H1 (cell line): ENCODE measurements at regions not wholly inside any gene's neighbourhood (a gene's known extent, or its start where the extent isn't known, plus 50 kb on each side); places are given as distances from the start of the nearest gene placed in this dataset.

ENCODE experiments used
- CTCF ChIA-PET: fragments of 300-600 bp; sonication (Branson Sonifier 250); formaldehyde crosslinking; loops from one replicate; lab custom pipeline; 2021; ENCODE audit not compliant: partially characterized antibody; lab: Charles Lee
- POLR2A ChIA-PET: fragments of 300-600 bp; sonication (Branson Sonifier 250); formaldehyde crosslinking; loops from one replicate; lab custom pipeline; 2021; ENCODE audit warnings: inconsistent platforms; ENCODE audit not compliant: partially characterized antibody; lab: Charles Lee
- DNase-seq, 2 experiments: peaks; one replicate each; pipeline versions ENCODE4 v3.0.0 to v3.0.0-alpha.2; 2010 to 2022; ENCODE audit warnings: low spot score in 2 of 2, low read depth in 1 of 2, mixed read lengths in 1 of 2
- FAIRE-seq: peaks from 2 replicates; lab custom pipeline; 2011; peaks lifted over from hg19 to GRCh38; lab: Jason Lieb, UNC
- H2AFZ ChIP-seq: 2 replicates; pipeline ENCODE4 v1.8.1; 2012; ENCODE audit warnings: low read length, inconsistent platforms
- H2AK5ac ChIP-seq: 2 replicates; pipeline ENCODE4 v1.6.1; 2013; ENCODE audit warnings: low read depth, low read length
- H2BK120ac ChIP-seq: replicated peaks from 2 replicates; pipeline ENCODE3; 2013; ENCODE audit warnings: low read depth, low read length, inconsistent platforms
- H2BK12ac ChIP-seq: 2 replicates; pipeline ENCODE4 v1.6.1; 2013; ENCODE audit warnings: low read depth, low read length
- H2BK15ac ChIP-seq: 2 replicates; pipeline ENCODE4 v1.6.1; 2013; ENCODE audit warnings: low read length
- H2BK20ac ChIP-seq: 2 replicates; pipeline ENCODE4 v1.6.1; 2013; ENCODE audit warnings: low read length
- H2BK5ac ChIP-seq: 2 replicates; pipeline ENCODE4 v1.6.1; 2013; ENCODE audit warnings: low read depth, low read length
- H3K14ac ChIP-seq: 2 replicates; pipeline ENCODE4 v1.6.1; 2013; ENCODE audit warnings: inconsistent platforms; ENCODE audit not compliant: insufficient read length
- H3K18ac ChIP-seq: 2 replicates; pipeline ENCODE4 v1.6.1; 2013; ENCODE audit warnings: low read length; ENCODE audit errors: extremely low read depth
- H3K23ac ChIP-seq: 2 replicates; pipeline ENCODE4 v1.6.1; 2013; ENCODE audit warnings: inconsistent platforms; ENCODE audit not compliant: insufficient read length
- H3K23me2 ChIP-seq: 2 replicates; pipeline ENCODE4 v1.6.1; 2013; ENCODE audit warnings: low read depth, low read length
- H3K27ac ChIP-seq: 2 replicates; pipeline ENCODE4 v1.6.1; 2011; ENCODE audit warnings: low read depth, low read length, inconsistent platforms
- H3K27me3 ChIP-seq, 4 experiments: replicated peaks in 1 of 4; 1 replicate in 1 of 4; 2 replicates in 3 of 4; pipeline versions ENCODE4 v1.6.1 to v1.8.1; 2011 to 2013; ENCODE audit warnings: low read length in 3 of 4, mild to moderate bottlenecking in 3 of 4, inconsistent platforms in 2 of 4, mixed read lengths in 2 of 4, moderate library complexity in 1 of 4; ENCODE audit not compliant: control insufficient read depth in 3 of 4, insufficient read depth in 3 of 4; ENCODE audit errors: extremely low read depth in 1 of 4
- H3K36me3 ChIP-seq, 4 experiments: 2 replicates each; pipeline versions ENCODE4 v1.6.1 to v1.8.1; 2011 to 2013; ENCODE audit warnings: mild to moderate bottlenecking in 4 of 4, low read length in 3 of 4, moderate library complexity in 2 of 4, control low read depth in 1 of 4, inconsistent platforms in 1 of 4; ENCODE audit not compliant: insufficient read depth in 4 of 4, control insufficient read depth in 2 of 4
- H3K4ac ChIP-seq: replicated peaks from 2 replicates; pipeline ENCODE3; 2013; ENCODE audit warnings: low read length, low read depth, mixed read lengths, inconsistent platforms; ENCODE audit not compliant: insufficient read length
- H3K4me1 ChIP-seq, 4 experiments: replicated peaks in 1 of 4; 1 replicate in 1 of 4; 2 replicates in 3 of 4; pipeline versions ENCODE4 v1.6.1 to v1.8.1; 2011 to 2013; ENCODE audit warnings: low read length in 3 of 4, inconsistent platforms in 2 of 4, mixed read lengths in 1 of 4; ENCODE audit not compliant: insufficient read depth in 4 of 4, control insufficient read depth in 3 of 4
- H3K4me2 ChIP-seq, 2 experiments: 2 replicates each; pipeline versions ENCODE4 v1.6.1 to v1.8.1; 2011 to 2013; ENCODE audit warnings: low read depth in 2 of 2, low read length in 2 of 2, control low read depth in 1 of 2, inconsistent platforms in 1 of 2, mild to moderate bottlenecking in 1 of 2; ENCODE audit not compliant: insufficient read depth in 1 of 2
- H3K4me3 ChIP-seq, 4 experiments: fragments of 200-600, 300-600 bp in 1 of 4; sonication (generic), shearing (Covaris generic), sonication (Bioruptor Twin) in 1 of 4; 2 replicates each; pipeline versions ENCODE4 v1.5.1 to v1.8.1; 2011 to 2016; ENCODE audit warnings: low read length in 4 of 4, low read depth in 3 of 4, control low read depth in 2 of 4, inconsistent platforms in 2 of 4, mild to moderate bottlenecking in 2 of 4, mixed read lengths in 1 of 4, moderate library complexity in 1 of 4; ENCODE audit not compliant: insufficient read depth in 2 of 4; ENCODE audit errors: extremely low read depth in 1 of 4
- H3K56ac ChIP-seq: replicated peaks from 2 replicates; pipeline ENCODE3; 2013; ENCODE audit warnings: low read depth, mild to moderate bottlenecking, mixed read lengths, low read length, inconsistent platforms; ENCODE audit not compliant: insufficient read length
- H3K79me1 ChIP-seq: 2 replicates; pipeline ENCODE4 v1.6.1; 2013; ENCODE audit warnings: low read depth, low read length, control low read depth
- H3K79me2 ChIP-seq, 2 experiments: 2 replicates each; pipeline versions ENCODE4 v1.6.1 to v1.8.1; 2012 to 2013; ENCODE audit warnings: low read length in 2 of 2, mild to moderate bottlenecking in 2 of 2, inconsistent platforms in 1 of 2; ENCODE audit not compliant: insufficient read depth in 2 of 2, control insufficient read depth in 1 of 2
- H3K9ac ChIP-seq, 4 experiments: replicated peaks in 1 of 4; 1 replicate in 1 of 4; 2 replicates in 3 of 4; pipeline versions ENCODE4 v1.6.1 to v1.8.1; 2011 to 2013; ENCODE audit warnings: low read depth in 3 of 4, low read length in 3 of 4, control low read depth in 2 of 4, mild to moderate bottlenecking in 2 of 4, moderate library complexity in 2 of 4, inconsistent platforms in 1 of 4; ENCODE audit errors: extremely low read depth in 1 of 4
- H3K9me3 ChIP-seq, 2 experiments: 2 replicates each; pipeline versions ENCODE4 v1.6.1 to v1.8.1; 2012 to 2013; ENCODE audit warnings: mild to moderate bottlenecking in 2 of 2, moderate library complexity in 2 of 2, control low read depth in 1 of 2, inconsistent platforms in 1 of 2, low read depth in 1 of 2, low read length in 1 of 2, mixed read lengths in 1 of 2; ENCODE audit not compliant: insufficient read depth in 2 of 2
- H4K20me1 ChIP-seq, 2 experiments: replicated peaks in 1 of 2; 2 replicates each; pipeline versions ENCODE3 to v1.8.1; 2011 to 2013; ENCODE audit warnings: inconsistent platforms in 2 of 2, low read length in 2 of 2, mild to moderate bottlenecking in 1 of 2; ENCODE audit not compliant: insufficient read depth in 2 of 2, control insufficient read depth in 1 of 2
- H4K5ac ChIP-seq: 2 replicates; pipeline ENCODE4 v1.6.1; 2013; ENCODE audit warnings: low read length, low read depth, mixed read lengths, inconsistent platforms; ENCODE audit not compliant: insufficient read length
- H4K8ac ChIP-seq: 2 replicates; pipeline ENCODE4 v1.8.0; 2013; ENCODE audit warnings: mild to moderate bottlenecking, moderate library complexity, low read length, inconsistent platforms; ENCODE audit not compliant: insufficient read depth; ENCODE audit errors: extremely low read depth
- H4K91ac ChIP-seq: replicated peaks from 2 replicates; pipeline ENCODE3; 2013; ENCODE audit warnings: low read length, mixed read lengths, inconsistent platforms; ENCODE audit not compliant: insufficient read length
- ATF2 ChIP-seq: IDR thresholded peaks from 2 replicates; pipeline ENCODE4 v1.6.1; 2012; ENCODE audit warnings: low read length, inconsistent platforms
- CEBPB ChIP-seq: IDR thresholded peaks from 2 replicates; pipeline ENCODE4 v1.6.1; 2012; ENCODE audit warnings: low read depth, low read length
- CREB1 ChIP-seq: IDR thresholded peaks from 2 replicates; pipeline ENCODE4 v1.6.1; 2012; ENCODE audit warnings: inconsistent platforms
- POLR2AphosphoS5 ChIP-seq: IDR thresholded peaks from 2 replicates; pipeline ENCODE4 v1.6.1; 2011; ENCODE audit warnings: low read depth, low read length
- SIN3A ChIP-seq, 2 experiments: IDR thresholded peaks in 1 of 2; conservative IDR thresholded peaks in 1 of 2; 2 replicates each; pipeline ENCODE4 v1.6.1; 2011 to 2012; ENCODE audit warnings: low read length in 2 of 2, improper control_type of control experiment in 1 of 2, low read depth in 1 of 2, mild to moderate bottlenecking in 1 of 2
- SP4 ChIP-seq: IDR thresholded peaks from 2 replicates; pipeline ENCODE4 v1.6.1; 2012; ENCODE audit warnings: low read length, inconsistent platforms
- TBP ChIP-seq: IDR thresholded peaks from 2 replicates; pipeline ENCODE4 v1.6.1; 2011; ENCODE audit warnings: low read depth, low read length, improper control_type of control experiment

GRCh38 chr4:75284831-75285230, 229.4 kb downstream of the RCHY1 start:
- H3K4me3 ChIP-seq: no peak overlapping the region
- H3K14ac ChIP-seq: no peak overlapping the region
- no peak overlapping the region for H4K5ac ChIP-seq
- no peak overlapping the region for H3K4me2 ChIP-seq
- no peak overlapping the region for H4K8ac ChIP-seq
- H3K79me2 ChIP-seq: no peaks in the 10 kb centered on the region
- H3K79me1 ChIP-seq: no peaks in the 10 kb centered on the region
- no peaks in the 10 kb centered on the region for H3K36me3 ChIP-seq
- ChIA-PET CTCF (no interaction called here), POLR2A (no interaction called here)
- no peak overlapping the region for H3K18ac ChIP-seq
- H3K23ac ChIP-seq: no peak overlapping the region
- no peak overlapping the region for H3K27ac ChIP-seq
- no peak overlapping the region for H4K91ac ChIP-seq
- H2AK5ac ChIP-seq: no peak overlapping the region
- H3K9ac ChIP-seq: no peak overlapping the region
- no peaks in the 10 kb centered on the region for H3K23me2 ChIP-seq
- no peak overlapping the region for H2BK20ac ChIP-seq
- H3K9me3 ChIP-seq: no peaks in the 10 kb centered on the region
- H2BK15ac ChIP-seq: no peak overlapping the region
- TF ChIP-seq CEBPB (no peak), CREB1 (no peak), SP4 (no peak), POLR2AphosphoS5 (no peak), SIN3A (conservative IDR thresholded peaks at IDR 0.05 in 1 of 2, IDR thresholded peaks at IDR 0.05 in 1 of 2; ENCODE audit: low read depth in 1 of 2, low read length in 2 of 2) (no peak), TBP (no peak), ATF2 (no peak)
- no peak overlapping the region for H3K56ac ChIP-seq
- DNase-seq: no peak
- no peak overlapping the region for H2BK120ac ChIP-seq
- no peak overlapping the region for H2AFZ ChIP-seq
- no peak overlapping the region for H2BK12ac ChIP-seq
- no peak overlapping the region for H3K4ac ChIP-seq
- FAIRE-seq: no peak
- H4K20me1 ChIP-seq: no peaks in the 10 kb centered on the region
- H2BK5ac ChIP-seq: no peak overlapping the region
- H3K4me1 ChIP-seq: no peaks in the 10 kb centered on the region
- H3K27me3 ChIP-seq: no peaks in the 10 kb centered on the region
